ENCODE measurements at regions not wholly inside any gene's neighbourhood (a gene's known extent, or its start where the extent isn't known, plus 50 kb on each side); places are given as distances from the start of the nearest gene placed in this dataset.

DNA sequence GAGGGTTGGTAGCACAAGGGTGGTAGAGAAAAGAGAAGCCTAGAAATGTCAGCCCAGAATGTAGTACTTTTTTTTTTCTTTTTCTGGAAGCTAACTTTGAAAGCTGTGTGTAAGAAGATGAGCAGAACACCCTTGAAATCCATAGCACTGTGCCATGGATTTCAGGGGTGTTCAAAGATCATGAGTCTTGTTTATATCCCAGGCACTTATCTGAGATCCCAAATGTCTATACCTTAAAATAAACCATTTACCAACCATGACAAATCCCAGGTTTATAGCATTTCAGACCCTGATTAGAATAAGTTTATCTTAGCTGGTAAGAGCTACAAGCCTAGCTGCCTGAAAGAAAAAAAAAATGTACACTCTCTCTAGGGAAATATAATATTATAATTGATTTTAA, 389.9 kb upstream of the ANXA10 start:
- DNase-seq (ENCODE audit: low read depth in 2 of 2) = no peak

DNA sequence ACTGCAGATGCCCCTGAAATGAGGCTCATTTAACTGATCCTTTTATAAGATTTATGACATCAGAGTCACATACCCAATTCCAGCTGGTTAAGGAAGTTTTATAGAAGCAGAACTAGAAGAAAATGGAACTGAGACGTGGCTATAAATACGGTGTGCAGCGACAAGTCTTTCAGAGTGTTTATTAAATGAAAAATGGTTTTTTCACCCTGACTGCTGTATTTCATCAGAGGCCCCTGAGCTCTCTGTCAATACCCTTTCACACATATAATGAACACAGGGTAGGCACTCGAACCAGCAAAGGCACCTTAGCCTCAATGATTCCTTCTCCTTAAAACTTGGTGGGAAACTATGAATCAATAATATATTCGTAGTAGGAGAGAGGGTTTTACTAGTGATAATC, 380.8 kb upstream of the ANXA10 start:
- no peak for DNase-seq (ENCODE audit: low read depth in 2 of 2)

- no peak for DNase-seq (ENCODE audit: low read depth in 2 of 2)
Measured at GRCh38 chr4:167713756-167714155, 378.6 kb upstream of the ANXA10 start.

GRCh38 chr4:167715176-167715575, 377.2 kb upstream of the ANXA10 start:
- no peak for DNase-seq (ENCODE audit: low read depth in 2 of 2)

GRCh38 chr4:167717495-167717894, 374.8 kb upstream of the ANXA10 start:
- DNase-seq (ENCODE audit: low read depth in 2 of 2) = no peak

GRCh38 chr4:167721617-167722486, 370.5 kb upstream of the ANXA10 start:
- no peak for DNase-seq (ENCODE audit: low read depth in 2 of 2)

- DNase-seq (ENCODE audit: low read depth in 2 of 2) = no peak
Measured at GRCh38 chr4:167722487-167722808, 369.9 kb upstream of the ANXA10 start.

GRCh38 chr4:167724941-167725340, 367.4 kb upstream of the ANXA10 start:
- DNase-seq (ENCODE audit: low read depth in 2 of 2) = no peak

DNA sequence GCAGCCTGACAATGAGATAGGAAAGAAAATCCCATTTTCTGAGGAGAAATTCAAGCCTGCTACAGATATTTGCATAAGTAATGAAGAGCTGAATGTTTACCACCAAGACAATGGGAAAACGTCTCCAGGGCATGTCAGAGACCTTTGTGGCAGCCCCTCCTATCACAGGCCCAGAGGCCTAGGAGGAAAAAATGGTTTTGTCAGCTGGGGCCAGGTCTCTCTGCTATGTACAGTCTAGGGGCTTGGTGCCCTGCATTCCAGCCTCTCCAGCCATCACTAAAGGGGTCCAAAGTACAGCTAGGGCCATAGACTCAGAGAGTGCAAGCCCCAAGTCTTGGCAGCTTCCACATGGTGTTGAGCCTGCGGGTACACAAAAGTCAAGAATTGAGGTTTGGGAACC, 361.6 kb upstream of the ANXA10 start:
- DNase-seq (ENCODE audit: low read depth in 2 of 2) = no peak

DNA sequence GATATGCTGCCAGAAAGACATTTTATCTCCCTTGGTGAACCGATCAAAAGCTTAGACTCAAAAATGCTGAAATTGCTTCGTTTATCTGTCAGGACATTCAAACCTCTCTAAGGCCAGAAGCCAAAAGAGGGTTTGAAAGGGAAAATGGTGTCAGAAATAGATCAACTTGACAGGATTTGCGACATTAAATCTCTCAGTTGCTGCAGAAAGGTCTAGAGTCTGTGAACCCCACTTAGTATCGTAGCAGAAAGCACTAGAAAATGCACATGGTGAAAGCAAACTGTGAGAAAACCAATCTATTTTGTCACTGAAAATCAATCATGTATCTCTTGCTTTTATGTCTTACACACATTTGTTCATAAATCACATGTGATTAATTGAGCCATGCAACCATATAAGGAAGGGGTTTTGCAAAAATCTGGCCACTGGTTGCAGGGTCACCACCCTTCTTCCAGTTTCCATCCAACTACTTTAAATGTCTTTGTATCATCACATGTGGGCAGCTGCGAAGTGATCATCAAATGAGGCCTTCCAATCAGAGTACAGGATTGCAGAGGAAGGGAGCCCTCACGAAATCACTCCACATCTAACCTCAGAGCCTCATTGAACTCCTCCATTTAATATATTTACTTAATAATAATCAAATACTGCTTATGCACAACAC, 347.2 kb upstream of the ANXA10 start:
- no peak for DNase-seq (ENCODE audit: low read depth in 2 of 2)

- no peak for DNase-seq (ENCODE audit: low read depth in 2 of 2)
Measured at GRCh38 chr4:167767281-167767680, 325.1 kb upstream of the ANXA10 start.

DNA sequence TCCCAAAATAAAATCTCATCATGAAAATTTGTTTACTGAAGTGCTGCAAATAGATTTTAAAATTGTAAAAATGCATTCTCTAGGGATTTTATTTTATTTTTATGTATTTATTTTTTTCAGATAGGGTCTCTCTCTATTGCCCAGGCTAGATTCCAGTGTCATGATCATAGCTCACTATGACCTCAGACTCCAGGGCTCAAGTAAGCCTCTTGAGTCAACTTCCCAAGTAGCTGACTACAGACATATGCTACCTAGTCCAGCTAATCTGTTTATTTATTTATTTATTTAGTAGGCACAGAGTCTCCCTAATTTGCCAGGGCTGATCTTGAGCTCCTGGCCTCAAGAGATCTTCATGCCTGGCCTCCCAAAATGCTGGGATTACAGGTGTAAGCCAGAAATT, 317.7 kb upstream of the ANXA10 start:
- no peak for DNase-seq (ENCODE audit: low read depth in 2 of 2)

DNA sequence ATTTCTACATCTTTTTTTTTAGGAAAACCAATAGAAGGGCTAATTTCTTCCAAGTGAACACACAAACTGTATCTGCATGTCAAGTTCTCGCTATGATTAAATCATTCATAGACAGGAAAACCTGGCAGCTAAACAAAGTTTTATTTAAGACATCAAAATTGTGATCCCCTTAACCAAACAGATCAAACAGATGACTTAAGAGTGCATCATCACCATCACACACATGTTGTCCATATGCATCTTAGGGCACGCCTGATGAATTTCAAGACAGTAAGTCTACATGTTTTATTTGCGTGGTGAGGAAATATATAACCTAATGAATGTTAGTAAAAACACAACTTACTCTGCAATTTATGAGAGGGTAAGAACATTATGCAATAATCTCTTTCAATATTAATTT, 317.0 kb upstream of the ANXA10 start:
- no peak for DNase-seq (ENCODE audit: low read depth in 2 of 2)

DNA sequence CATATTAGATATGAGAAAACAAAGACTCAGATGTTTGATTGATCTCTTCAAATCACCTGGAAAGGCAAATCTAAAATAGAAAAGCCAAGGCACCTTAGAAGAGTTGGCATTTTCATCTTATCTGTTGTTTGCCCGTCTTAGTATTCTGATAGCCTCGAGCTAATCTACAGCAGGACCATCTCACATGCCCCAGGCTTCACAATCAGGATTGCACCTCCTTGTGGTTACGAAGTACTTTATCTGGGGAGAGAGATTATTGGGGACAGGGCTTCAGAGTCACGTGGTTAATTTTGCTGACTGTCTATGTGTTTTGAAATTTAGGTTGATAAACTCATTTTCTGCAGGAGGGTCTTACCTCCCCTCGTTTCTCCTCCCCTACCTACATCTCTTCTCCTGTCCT, 313.1 kb upstream of the ANXA10 start:
- no peak for DNase-seq (ENCODE audit: low read depth in 2 of 2)

DNA sequence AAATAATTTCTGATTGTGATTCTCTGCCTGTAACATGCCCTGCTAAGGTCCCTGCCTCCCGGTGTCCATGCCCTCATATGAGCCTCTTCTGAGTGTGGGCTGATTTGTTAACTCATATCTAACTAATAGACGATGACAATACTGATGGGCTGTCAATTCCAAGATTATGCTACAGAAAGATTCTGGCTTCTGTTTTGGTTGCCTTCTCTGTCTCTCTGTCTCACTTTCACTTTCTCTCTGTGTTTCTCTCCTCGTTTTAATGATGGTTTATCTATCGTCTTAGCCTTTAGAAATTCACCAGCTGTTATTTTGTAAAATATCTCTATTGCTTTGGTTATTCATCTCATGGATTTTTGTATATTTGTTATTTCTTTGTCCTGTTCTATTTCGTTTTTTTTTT, 312.5 kb upstream of the ANXA10 start:
- no peak for DNase-seq (ENCODE audit: low read depth in 2 of 2)

DNA sequence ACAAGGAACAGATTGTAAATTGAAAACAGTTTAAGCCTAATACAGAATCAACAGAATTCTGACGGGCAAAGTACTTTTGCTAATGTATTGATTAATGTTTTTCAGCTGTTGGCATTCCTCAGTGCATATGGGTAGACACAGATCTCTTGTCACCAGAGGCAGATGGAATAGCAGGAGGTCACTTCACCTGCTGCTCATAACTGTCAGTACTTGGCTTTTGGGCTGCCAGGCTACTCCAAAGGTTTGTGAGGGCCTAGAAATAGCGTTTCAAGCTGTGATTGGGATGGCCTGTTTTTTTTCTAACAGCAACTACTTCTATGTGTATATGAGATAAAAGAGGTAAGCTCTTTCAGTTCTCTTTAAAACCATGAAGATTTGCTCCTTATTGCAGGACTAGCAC, 307.5 kb upstream of the ANXA10 start:
- no peak for DNase-seq (ENCODE audit: low read depth in 2 of 2)

DNA sequence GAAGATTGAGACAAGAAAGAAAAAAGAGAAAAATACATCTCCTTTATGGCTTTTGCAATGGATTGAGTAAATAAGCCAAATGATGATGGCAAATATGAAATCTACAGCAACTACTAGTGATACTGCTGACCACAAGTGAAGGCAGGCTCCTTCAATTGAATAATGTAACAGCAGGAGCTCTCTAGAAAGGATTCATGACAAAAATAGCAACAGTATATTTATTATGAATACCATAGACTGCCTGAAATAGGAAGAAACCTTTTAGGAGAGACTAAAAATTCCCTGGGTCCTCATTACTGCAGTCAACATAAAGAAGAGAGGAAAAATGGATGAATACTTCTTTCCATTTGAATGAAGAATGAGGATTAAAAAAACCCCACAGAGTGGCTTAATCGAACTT, 306.8 kb upstream of the ANXA10 start:
- no peak for DNase-seq (ENCODE audit: low read depth in 2 of 2)

- DNase-seq (ENCODE audit: low read depth in 2 of 2) = no peak
Measured at GRCh38 chr4:167786504-167786903, 305.8 kb upstream of the ANXA10 start.

GRCh38 chr4:167787231-167787630, 305.1 kb upstream of the ANXA10 start:
- no peak for DNase-seq (ENCODE audit: low read depth in 2 of 2)

DNA sequence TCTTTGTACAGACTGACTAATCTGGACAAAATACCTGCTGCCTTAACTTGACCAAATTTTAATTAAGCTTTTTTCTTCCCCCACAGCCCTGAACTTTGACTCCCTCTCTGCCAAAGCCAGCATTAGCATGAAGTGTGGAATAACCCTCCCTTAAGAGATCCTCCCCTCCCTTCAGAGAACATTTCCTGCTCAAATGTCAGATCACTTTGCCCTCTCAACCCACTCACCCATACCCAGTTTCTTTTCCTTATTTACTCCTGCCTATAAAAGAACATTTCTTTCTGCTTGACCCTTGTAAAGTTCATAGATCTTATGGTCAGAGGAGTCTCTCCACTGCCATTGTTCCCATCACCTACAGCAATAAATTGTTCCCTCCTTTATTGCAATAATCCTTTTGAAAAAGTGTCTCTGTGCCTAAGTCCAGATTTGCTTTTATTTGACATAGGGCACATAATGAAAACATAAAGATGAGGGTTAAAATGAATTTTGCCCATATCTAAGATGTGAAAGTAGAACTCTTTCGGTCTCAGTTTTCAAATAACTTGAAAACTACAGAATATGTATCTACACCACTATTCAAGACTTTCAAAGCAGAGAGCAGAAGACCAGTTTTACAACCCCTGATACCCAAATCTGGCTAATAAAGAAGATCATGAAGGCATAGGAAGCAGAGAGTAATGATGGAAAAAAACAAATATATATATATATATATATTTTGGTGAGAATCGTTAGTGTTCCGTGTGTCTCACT, 289.7 kb upstream of the ANXA10 start:
- DNase-seq (ENCODE audit: low read depth in 2 of 2) = no peak

DNA sequence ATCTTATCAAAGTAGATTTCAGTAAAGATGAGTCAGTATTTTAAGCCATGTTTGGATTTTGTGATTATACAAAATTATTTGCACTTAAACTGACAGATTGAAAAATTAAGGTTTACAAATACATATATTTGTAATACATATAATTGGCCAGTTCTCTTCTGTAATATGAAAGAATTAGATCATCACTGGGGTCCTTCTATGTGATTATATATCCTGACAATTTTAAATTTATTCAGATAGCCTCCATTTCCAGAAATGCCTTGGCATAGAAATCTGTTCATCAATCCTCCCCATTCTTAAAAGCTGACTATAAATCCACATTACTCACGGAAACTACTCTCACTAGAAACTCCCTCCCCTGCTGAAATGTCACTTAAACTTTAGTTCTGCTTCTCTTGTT, 280.4 kb upstream of the ANXA10 start:
- DNase-seq (ENCODE audit: low read depth in 2 of 2) = no peak

DNA sequence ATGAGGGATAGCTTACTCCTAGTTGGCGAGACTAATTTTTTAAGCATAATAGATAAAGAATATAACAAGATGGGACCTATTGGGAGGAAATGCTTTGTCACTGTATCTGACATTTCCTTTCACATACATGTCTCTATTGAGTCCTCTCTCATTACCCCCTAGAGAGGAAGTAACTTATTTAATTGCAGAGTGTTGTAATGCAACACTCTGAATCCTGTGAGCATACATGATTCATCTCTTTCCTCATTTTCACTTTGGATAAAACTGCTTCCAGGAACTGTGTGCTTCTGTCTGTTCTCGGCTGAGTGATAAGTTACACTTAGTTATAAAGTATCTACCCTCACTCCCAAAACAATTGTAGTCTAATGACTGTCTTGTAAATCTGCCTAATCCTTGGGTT, 266.1 kb upstream of the ANXA10 start:
- DNase-seq (ENCODE audit: low read depth in 2 of 2) = no peak

GRCh38 chr4:167831855-167832254, 260.5 kb upstream of the ANXA10 start:
- DNase-seq (ENCODE audit: low read depth in 2 of 2) = no peak
